ENCODE measurements at regions not wholly inside any gene's neighbourhood (a gene's known extent, or its start where the extent isn't known, plus 50 kb on each side); places are given as distances from the start of the nearest gene placed in this dataset.

DNA sequence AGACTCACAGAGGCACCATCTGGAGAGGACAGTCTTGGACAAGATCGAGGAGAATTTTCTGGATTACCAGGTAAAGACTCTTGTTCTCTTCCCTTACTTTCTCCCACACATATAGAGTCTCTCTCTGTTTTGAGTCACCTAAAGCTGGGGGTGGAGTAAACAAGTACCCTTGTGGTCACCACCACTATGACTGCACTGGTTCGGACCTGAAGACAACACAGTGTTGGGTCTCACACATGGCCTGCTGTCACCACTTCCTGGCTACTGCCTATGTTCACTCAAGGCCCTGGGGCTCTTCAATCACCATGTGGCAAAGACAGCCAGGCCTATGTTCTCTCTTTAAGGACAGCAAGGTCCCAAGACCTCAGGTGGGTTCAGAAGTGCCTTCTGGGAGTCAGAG, 253.3 kb upstream of the VRK2 start:
- no peaks in the 10 kb centered on the region for H4K20me1 ChIP-seq (ENCODE audit: low read length)
- CTCF ChIA-PET: no interaction called here
- H3K36me3 ChIP-seq (ENCODE audit: low read depth, low read length): no peaks in the 10 kb centered on the region
- no peak overlapping the region for H3K9ac ChIP-seq (ENCODE audit: low read length)
- H3K27me3 ChIP-seq (ENCODE audit: low read length): no peaks in the 10 kb centered on the region
- intact Hi-C loops (cut with micrococcal nuclease): no loop called here
- no peak overlapping the region for H3K4me3 ChIP-seq (ENCODE audit: low read length)
- H3K9me3 ChIP-seq (ENCODE audit: low read length): no peaks in the 10 kb centered on the region
- H3K27ac ChIP-seq (ENCODE audit: low read length): no peak overlapping the region
- no peaks in the 10 kb centered on the region for H3F3A ChIP-seq (ENCODE audit: low read length, unreplicated experiment)
- no peak overlapping the region for H2AFZ ChIP-seq (ENCODE audit: low read length)
- H3K79me2 ChIP-seq (ENCODE audit: low read length): no peaks in the 10 kb centered on the region
- DNase-seq: no peak
- H3K4me2 ChIP-seq (ENCODE audit: low read length): no peak overlapping the region
- TF ChIP-seq, protein P1, sequence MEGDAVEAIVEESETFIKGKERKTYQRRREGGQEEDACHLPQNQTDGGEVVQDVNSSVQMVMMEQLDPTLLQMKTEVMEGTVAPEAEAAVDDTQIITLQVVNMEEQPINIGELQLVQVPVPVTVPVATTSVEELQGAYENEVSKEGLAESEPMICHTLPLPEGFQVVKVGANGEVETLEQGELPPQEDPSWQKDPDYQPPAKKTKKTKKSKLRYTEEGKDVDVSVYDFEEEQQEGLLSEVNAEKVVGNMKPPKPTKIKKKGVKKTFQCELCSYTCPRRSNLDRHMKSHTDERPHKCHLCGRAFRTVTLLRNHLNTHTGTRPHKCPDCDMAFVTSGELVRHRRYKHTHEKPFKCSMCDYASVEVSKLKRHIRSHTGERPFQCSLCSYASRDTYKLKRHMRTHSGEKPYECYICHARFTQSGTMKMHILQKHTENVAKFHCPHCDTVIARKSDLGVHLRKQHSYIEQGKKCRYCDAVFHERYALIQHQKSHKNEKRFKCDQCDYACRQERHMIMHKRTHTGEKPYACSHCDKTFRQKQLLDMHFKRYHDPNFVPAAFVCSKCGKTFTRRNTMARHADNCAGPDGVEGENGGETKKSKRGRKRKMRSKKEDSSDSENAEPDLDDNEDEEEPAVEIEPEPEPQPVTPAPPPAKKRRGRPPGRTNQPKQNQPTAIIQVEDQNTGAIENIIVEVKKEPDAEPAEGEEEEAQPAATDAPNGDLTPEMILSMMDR (conservative IDR thresholded peaks at IDR 0.05; ENCODE audit: low read depth, low read length): no peak
- no peak for TF ChIP-seq EZH2phosphoT487 (IDR thresholded peaks at IDR 0.05; ENCODE audit: borderline replicate concordance, low read length)
- no peak for TF ChIP-seq EZH2 (IDR thresholded peaks at IDR 0.05; ENCODE audit: low read length, unreplicated experiment)
- H3K9me2 ChIP-seq (replicated peaks; ENCODE audit: low read length): no peaks in the 10 kb centered on the region
- BruUV-seq (replicated peaks): no TSS peak
- no peak for ATAC-seq
- H3K4me1 ChIP-seq (ENCODE audit: insufficient read depth, low read length): no peaks in the 10 kb centered on the region
- POLR2A ChIA-PET (ENCODE audit: unreplicated experiment): no interaction called here

DNA sequence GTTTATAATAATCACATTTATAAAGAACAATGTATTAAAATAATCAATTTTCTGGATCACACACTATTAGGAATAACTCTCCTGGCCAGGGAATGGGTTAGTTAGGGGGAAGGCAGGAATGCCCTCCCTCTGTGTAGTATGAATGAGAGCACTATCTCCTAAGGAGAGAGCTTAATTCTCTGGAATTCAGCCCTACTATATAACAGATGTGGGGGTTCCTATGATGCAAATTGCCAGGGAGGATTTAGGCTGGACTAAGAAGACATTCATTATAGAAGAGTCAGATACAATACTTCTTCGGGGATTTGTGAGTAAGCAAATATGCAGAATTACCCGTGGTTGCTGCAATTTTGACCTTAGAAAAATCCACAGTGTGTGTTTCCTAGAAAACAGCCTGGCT, 250.1 kb upstream of the VRK2 start:
- no peak for DNase-seq
- Histone ChIP-seq H3K9me3 (ENCODE audit: low read length) (0 out of 2 replicates have a peak, but pooled peaks cover 5% of the 10 kb centered on the region), H3K27ac (ENCODE audit: low read length) (no peak overlapping the region), H2AFZ (ENCODE audit: low read length) (no peak overlapping the region), H3K27me3 (ENCODE audit: low read length) (no peaks in the 10 kb centered on the region), H4K20me1 (ENCODE audit: low read length) (no peaks in the 10 kb centered on the region), H3K9ac (ENCODE audit: low read length) (no peak overlapping the region), H3K4me3 (ENCODE audit: low read length) (no peak overlapping the region), H3K9me2 (replicated peaks; ENCODE audit: low read length) (no peaks in the 10 kb centered on the region), H3K4me1 (ENCODE audit: insufficient read depth, low read length) (no peaks in the 10 kb centered on the region), H3K36me3 (ENCODE audit: low read depth, low read length) (no peaks in the 10 kb centered on the region), H3K4me2 (ENCODE audit: low read length) (no peak overlapping the region), H3K79me2 (ENCODE audit: low read length) (no peaks in the 10 kb centered on the region), H3F3A (ENCODE audit: low read length, unreplicated experiment) (no peaks in the 10 kb centered on the region)
- BruUV-seq (replicated peaks): no TSS peak
- TF ChIP-seq EZH2phosphoT487 (IDR thresholded peaks at IDR 0.05; ENCODE audit: borderline replicate concordance, low read length) (no peak), EZH2 (IDR thresholded peaks at IDR 0.05; ENCODE audit: low read length, unreplicated experiment) (no peak)
- TF ChIP-seq, protein P1 (conservative IDR thresholded peaks at IDR 0.05; ENCODE audit: low read depth, low read length): no peak
- CTCF ChIA-PET: no interaction called here
- POLR2A ChIA-PET (ENCODE audit: unreplicated experiment): no interaction called here
- no peak for ATAC-seq
- intact Hi-C loops (cut with micrococcal nuclease): no loop called here

DNA sequence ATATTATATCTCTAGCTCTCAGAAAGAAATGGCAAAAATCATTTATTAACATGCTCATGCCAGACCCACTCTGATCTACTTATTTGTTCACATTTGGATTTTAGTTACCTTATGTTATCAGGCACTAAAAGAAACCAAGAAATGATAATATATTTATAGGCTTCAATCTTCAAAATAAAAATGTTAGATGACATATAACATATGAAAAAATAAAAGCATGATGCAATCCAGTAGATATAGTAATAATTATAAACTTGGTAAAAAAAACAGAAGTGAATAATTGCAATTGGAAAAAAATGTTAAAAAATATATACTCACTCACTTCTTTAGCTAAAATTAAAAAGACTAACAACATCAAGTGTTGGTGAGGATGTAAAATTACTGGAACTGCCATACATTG, 248.3 kb upstream of the VRK2 start:
- no TSS peak for BruUV-seq (replicated peaks)
- no peaks in the 10 kb centered on the region for H3F3A ChIP-seq (ENCODE audit: low read length, unreplicated experiment)
- H3K9ac ChIP-seq (ENCODE audit: low read length): no peak overlapping the region
- H3K4me2 ChIP-seq (ENCODE audit: low read length): no peak overlapping the region
- H3K4me3 ChIP-seq (ENCODE audit: low read length): no peak overlapping the region
- no peaks in the 10 kb centered on the region for H3K36me3 ChIP-seq (ENCODE audit: low read depth, low read length)
- ChIA-PET CTCF (no interaction called here), POLR2A (ENCODE audit: unreplicated experiment) (no interaction called here)
- intact Hi-C loops (cut with micrococcal nuclease): no loop called here
- ATAC-seq (no peak), DNase-seq (no peak)
- no peaks in the 10 kb centered on the region for H3K79me2 ChIP-seq (ENCODE audit: low read length)
- no peaks in the 10 kb centered on the region for H3K27me3 ChIP-seq (ENCODE audit: low read length)
- H4K20me1 ChIP-seq (ENCODE audit: low read length): no peaks in the 10 kb centered on the region
- no peaks in the 10 kb centered on the region for H3K9me2 ChIP-seq (replicated peaks; ENCODE audit: low read length)
- H2AFZ ChIP-seq (ENCODE audit: low read length): no peak overlapping the region
- 0 out of 2 replicates have a peak, but pooled peaks cover 5% of the 10 kb centered on the region for H3K9me3 ChIP-seq (ENCODE audit: low read length)
- H3K4me1 ChIP-seq (ENCODE audit: insufficient read depth, low read length): no peaks in the 10 kb centered on the region
- TF ChIP-seq EZH2phosphoT487 (IDR thresholded peaks at IDR 0.05; ENCODE audit: borderline replicate concordance, low read length) (no peak), EZH2 (IDR thresholded peaks at IDR 0.05; ENCODE audit: low read length, unreplicated experiment) (no peak)
- TF ChIP-seq, protein P1 (conservative IDR thresholded peaks at IDR 0.05; ENCODE audit: low read depth, low read length): no peak
- H3K27ac ChIP-seq (ENCODE audit: low read length): no peak overlapping the region
